MCF 10A (cell line): ENCODE measurements at regions not wholly inside any gene's neighbourhood (a gene's known extent, or its start where the extent isn't known, plus 50 kb on each side); places are given as distances from the start of the nearest gene placed in this dataset.

ENCODE experiments used
- BruUV-seq: library from RNA; stranded (reverse); fragments of 400-500 nt; replicated peaks from 2 replicates; lab custom pipeline; 2021; lab: Mats Ljungman, UMichigan
- CTCF ChIA-PET: fragments of 300-600 bp; sonication (Branson Sonifier 250); formaldehyde crosslinking; extraction: SDS; loops from one replicate; lab custom pipeline; 2021; ENCODE audit warnings: antibody characterized with exemption, inconsistent platforms; lab: Yijun Ruan, JAX
- POLR2A ChIA-PET: fragments of 300-600, 350-650 bp; sonication (Branson Sonifier 250); formaldehyde crosslinking; extraction: SDS; loops from one replicate; lab custom pipeline; 2020; ENCODE audit warnings: antibody characterized with exemption, inconsistent platforms; lab: Yijun Ruan, JAX
- DNase-seq: peaks from one replicate; pipeline ENCODE4 v3.0.0-alpha.2; 2018; ENCODE audit not compliant: unreplicated experiment
- H3K27ac Mint-ChIP-seq: one replicate; pipeline ENCODE4 v1.8.0; 2022; ENCODE audit warnings: mild to moderate bottlenecking, low read depth, mixed read lengths; ENCODE audit not compliant: unreplicated experiment
- H3K27me3 Mint-ChIP-seq: one replicate; pipeline ENCODE4 v1.8.0; 2022; ENCODE audit warnings: mixed read lengths; ENCODE audit not compliant: insufficient read depth, unreplicated experiment
- H3K36me3 Mint-ChIP-seq: one replicate; pipeline ENCODE4 v1.8.0; 2022; ENCODE audit warnings: mild to moderate bottlenecking, moderate library complexity, mixed read lengths; ENCODE audit not compliant: insufficient read depth, unreplicated experiment
- H3K4me1 Mint-ChIP-seq: one replicate; pipeline ENCODE4 v1.8.0; 2022; ENCODE audit warnings: mixed read lengths; ENCODE audit not compliant: insufficient read depth, unreplicated experiment
- H3K4me3 Mint-ChIP-seq: one replicate; pipeline ENCODE4 v1.8.0; 2022; ENCODE audit warnings: mild to moderate bottlenecking, moderate library complexity, mixed read lengths; ENCODE audit not compliant: unreplicated experiment
- H3K9me3 Mint-ChIP-seq: one replicate; pipeline ENCODE4 v1.8.0; 2022; ENCODE audit warnings: mixed read lengths; ENCODE audit not compliant: unreplicated experiment
- CTCF ChIP-seq: fragments of 200-600 bp; IDR thresholded peaks from one replicate; pipeline ENCODE4 v1.8.0; 2022; ENCODE audit warnings: antibody characterized with exemption, mild to moderate bottlenecking; ENCODE audit not compliant: unreplicated experiment
- intact Hi-C: fragments of 100-400 bp; cut with micrococcal nuclease; formaldehyde crosslinking; loops from 2 replicates; pipeline ENCODE4 v1.14.1; 2022

DNA sequence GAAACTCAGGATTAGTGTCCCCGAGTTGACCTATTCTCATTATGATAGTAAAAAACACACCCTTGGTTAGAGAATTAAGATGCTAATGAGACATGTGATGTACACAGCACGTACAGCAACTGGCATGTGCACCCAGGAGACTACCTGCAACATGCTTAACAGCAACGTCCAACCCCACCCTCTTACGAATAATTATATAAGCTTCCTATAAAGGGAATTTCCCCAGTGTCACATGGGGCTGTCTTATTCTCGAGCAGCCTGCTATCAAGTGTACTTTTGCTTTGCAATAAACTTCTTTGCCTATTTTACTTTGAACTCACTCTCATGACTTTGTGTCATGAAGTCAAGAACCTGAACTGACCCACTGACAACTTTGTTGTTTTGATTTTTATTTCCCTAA, 62.4 kb upstream of the PMFBP1 start:
- ChIA-PET POLR2A (no interaction called here), CTCF (no interaction called here)
- no peak for TF ChIP-seq CTCF
- no peaks in the 10 kb centered on the region for H3K27me3 Mint-ChIP-seq
- no TSS peak for BruUV-seq
- no peak overlapping the region for H3K4me3 Mint-ChIP-seq
- peaks cover 6% of the 10 kb centered on the region for H3K4me1 Mint-ChIP-seq
- H3K36me3 Mint-ChIP-seq: no peaks in the 10 kb centered on the region
- no peak overlapping the region for H3K27ac Mint-ChIP-seq
- intact Hi-C loops: no loop called here
- no peaks in the 10 kb centered on the region for H3K9me3 Mint-ChIP-seq
- no peak for DNase-seq

DNA sequence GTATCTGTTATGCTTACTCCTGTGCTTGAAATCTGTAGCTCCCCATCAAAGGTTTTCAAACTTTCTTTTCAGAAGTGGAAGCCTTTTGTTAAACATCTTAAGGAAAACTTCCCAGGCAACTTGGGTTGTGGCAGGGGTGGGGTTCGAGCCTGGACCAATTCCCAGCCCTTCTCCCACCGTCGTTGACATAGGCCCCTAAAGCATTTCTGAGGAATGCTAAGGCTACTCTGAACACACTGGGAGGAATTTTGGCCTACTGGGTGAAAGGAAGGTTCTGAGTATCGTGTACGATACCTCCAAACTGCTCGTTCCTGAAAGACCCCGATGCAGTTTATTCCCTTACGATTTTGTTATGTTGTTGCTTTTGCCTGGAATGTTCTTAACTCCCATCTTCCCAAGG, 56.1 kb upstream of the PMFBP1 start:
- intact Hi-C loops: no loop called here
- no peaks in the 10 kb centered on the region for H3K4me1 Mint-ChIP-seq
- H3K36me3 Mint-ChIP-seq: no peaks in the 10 kb centered on the region
- no peak for DNase-seq
- no peaks in the 10 kb centered on the region for H3K27me3 Mint-ChIP-seq
- CTCF ChIA-PET: interaction anchor here (0.5 to 1.7 kb wide), 3 partner anchors 14 to 104 kb away, joined by 3 to 6 read pairs (median 5); no protein-coding TSS in a partner anchor
- no peak for TF ChIP-seq CTCF
- BruUV-seq: no TSS peak
- POLR2A ChIA-PET: no interaction called here
- no peak overlapping the region for H3K27ac Mint-ChIP-seq
- H3K9me3 Mint-ChIP-seq: no peaks in the 10 kb centered on the region
- H3K4me3 Mint-ChIP-seq: no peak overlapping the region

GRCh38 chr16:72226136-72226535, 54.2 kb upstream of the PMFBP1 start:
- BruUV-seq: no TSS peak
- Mint-ChIP-seq H3K4me1 (no peaks in the 10 kb centered on the region), H3K4me3 (no peak overlapping the region), H3K36me3 (no peaks in the 10 kb centered on the region), H3K9me3 (no peaks in the 10 kb centered on the region), H3K27ac (no peak overlapping the region), H3K27me3 (no peaks in the 10 kb centered on the region)
- CTCF ChIA-PET: interaction anchor here (0.9 to 1.7 kb wide), 4 partner anchors 14 to 607 kb away, joined by 3 to 6 read pairs (median 4); no protein-coding TSS in a partner anchor
- DNase-seq: no peak
- no peak for TF ChIP-seq CTCF
- intact Hi-C loops: no loop called here
- POLR2A ChIA-PET: no interaction called here

DNA sequence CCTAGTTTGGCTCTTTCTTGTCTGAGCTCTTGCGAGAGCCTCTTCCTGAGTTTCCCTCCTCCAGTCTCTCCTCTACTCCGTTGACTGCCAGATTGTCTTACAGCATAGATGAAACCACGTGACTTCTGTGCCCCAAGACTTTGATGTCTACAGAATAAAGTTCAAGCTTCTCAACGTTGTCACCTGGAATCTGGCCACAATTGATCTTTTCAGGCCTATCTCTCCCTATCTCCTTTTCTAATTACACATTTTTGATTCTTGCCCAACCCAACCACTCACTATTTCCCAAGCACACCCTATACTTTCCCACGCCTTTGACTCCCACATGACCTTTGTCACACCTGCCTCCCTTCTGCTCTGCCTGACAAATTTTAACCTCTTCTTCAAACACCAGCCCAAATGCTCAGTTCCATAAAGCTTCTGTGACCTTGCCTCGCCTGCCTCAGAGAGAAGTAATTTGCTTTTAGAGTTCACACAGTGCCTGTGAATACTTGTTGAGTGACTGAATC, 52.4 kb upstream of the PMFBP1 start:
- TF ChIP-seq CTCF: no peak
- Mint-ChIP-seq H3K36me3 (no peaks in the 10 kb centered on the region), H3K9me3 (no peaks in the 10 kb centered on the region), H3K4me3 (no peak overlapping the region), H3K27me3 (no peaks in the 10 kb centered on the region), H3K27ac (no peak overlapping the region), H3K4me1 (no peaks in the 10 kb centered on the region)
- no TSS peak for BruUV-seq
- no peak for DNase-seq
- POLR2A ChIA-PET: no interaction called here
- intact Hi-C loops: no loop called here
- CTCF ChIA-PET: interaction anchor here (0.6 to 0.7 kb wide), 2 partner anchors 242 to 243 kb away, joined by 4 to 5 read pairs; no protein-coding TSS in a partner anchor
